ENCODE measurements at regions not wholly inside any gene's neighbourhood (a gene's known extent, or its start where the extent isn't known, plus 50 kb on each side); places are given as distances from the start of the nearest gene placed in this dataset.

DNA sequence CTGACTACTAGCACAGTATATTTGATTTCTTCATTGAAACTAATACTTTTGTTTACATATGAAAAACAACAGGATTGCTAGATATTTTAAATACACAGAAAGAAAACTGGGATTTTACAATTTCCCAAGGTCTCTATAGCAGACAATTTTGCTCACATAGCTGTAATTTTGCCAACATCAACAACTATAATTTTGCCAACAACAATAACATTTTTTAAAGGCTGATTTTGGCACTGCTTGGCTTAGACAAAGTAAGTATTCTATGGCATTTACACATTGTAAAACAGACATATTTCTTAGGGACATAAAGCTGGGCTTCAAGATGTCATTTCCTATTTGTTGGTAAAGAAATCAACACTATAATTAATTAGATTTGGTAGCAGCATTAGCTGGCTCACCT, 922.1 kb downstream of the RAB28 start:
- DNase-seq (ENCODE audit: low spot score) (no peak), ATAC-seq (ENCODE audit: insufficient number of reproducible peaks, low FRiP score, low read depth) (no peak)
- Histone ChIP-seq H3K4me1 (ENCODE audit: control insufficient read depth in 1 of 2, low read depth in 2 of 2) (no peaks in the 10 kb centered on the region), H3K36me3 (no peaks in the 10 kb centered on the region), H3K9me3 (no peaks in the 10 kb centered on the region), H3K27me3 (replicated peaks; ENCODE audit: insufficient read depth) (no peaks in the 10 kb centered on the region), H3K4me3 (no peak overlapping the region), H3K27ac (no peak overlapping the region)
- TF ChIP-seq, protein P1, sequence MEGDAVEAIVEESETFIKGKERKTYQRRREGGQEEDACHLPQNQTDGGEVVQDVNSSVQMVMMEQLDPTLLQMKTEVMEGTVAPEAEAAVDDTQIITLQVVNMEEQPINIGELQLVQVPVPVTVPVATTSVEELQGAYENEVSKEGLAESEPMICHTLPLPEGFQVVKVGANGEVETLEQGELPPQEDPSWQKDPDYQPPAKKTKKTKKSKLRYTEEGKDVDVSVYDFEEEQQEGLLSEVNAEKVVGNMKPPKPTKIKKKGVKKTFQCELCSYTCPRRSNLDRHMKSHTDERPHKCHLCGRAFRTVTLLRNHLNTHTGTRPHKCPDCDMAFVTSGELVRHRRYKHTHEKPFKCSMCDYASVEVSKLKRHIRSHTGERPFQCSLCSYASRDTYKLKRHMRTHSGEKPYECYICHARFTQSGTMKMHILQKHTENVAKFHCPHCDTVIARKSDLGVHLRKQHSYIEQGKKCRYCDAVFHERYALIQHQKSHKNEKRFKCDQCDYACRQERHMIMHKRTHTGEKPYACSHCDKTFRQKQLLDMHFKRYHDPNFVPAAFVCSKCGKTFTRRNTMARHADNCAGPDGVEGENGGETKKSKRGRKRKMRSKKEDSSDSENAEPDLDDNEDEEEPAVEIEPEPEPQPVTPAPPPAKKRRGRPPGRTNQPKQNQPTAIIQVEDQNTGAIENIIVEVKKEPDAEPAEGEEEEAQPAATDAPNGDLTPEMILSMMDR (IDR thresholded peaks at IDR 0.05): no peak

DNA sequence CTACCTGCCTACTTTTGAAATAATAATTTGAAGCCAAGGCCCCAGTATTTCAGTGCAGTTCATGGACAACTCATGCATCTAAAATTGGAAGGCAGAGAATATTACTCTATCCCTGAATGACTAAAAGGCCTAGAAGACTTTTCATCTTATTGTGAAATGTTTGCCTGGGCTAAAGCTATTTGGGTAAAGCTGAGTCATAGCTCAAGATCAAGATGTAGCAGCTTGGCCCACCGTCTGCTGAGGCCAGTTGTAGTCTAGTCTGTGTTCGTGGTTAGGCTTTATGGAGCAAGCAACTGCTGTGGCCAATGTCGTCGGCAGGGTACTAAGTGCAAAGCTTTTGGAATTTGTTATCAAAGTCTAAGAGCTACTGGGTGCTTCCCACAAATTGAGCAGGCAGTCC, 929.1 kb downstream of the RAB28 start:
- TF ChIP-seq, protein P1 (IDR thresholded peaks at IDR 0.05): no peak
- Histone ChIP-seq H3K27ac (no peak overlapping the region), H3K9me3 (no peaks in the 10 kb centered on the region), H3K4me3 (no peak overlapping the region), H3K36me3 (no peaks in the 10 kb centered on the region), H3K27me3 (replicated peaks; ENCODE audit: insufficient read depth) (no peaks in the 10 kb centered on the region), H3K4me1 (ENCODE audit: control insufficient read depth in 1 of 2, low read depth in 2 of 2) (no peaks in the 10 kb centered on the region)
- DNase-seq (ENCODE audit: low spot score) (no peak), ATAC-seq (ENCODE audit: insufficient number of reproducible peaks, low FRiP score, low read depth) (no peak)

DNA sequence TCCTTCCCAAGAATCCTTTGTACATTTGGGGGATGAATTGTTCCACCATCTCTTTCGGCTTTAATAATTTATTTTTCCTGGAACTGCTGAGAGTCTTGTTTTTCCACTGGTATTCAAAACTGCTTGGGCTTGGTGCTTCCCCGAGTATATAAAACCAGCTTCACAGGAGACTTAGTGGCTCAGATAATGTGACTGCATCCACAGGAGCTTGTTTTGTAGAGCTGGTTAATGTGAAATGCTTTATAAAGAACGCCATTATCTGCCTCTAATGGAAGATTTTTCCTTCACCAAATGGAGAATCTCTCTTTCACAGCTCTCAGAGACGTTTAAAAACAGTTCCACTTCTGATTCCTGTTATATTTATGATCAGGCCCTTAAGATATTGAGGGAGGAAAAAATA, 935.5 kb downstream of the RAB28 start:
- Histone ChIP-seq H3K4me3 (no peak overlapping the region), H3K4me1 (ENCODE audit: control insufficient read depth in 1 of 2, low read depth in 2 of 2) (no peaks in the 10 kb centered on the region), H3K27me3 (replicated peaks; ENCODE audit: insufficient read depth) (no peaks in the 10 kb centered on the region), H3K36me3 (no peaks in the 10 kb centered on the region), H3K9me3 (no peaks in the 10 kb centered on the region), H3K27ac (no peak overlapping the region)
- ATAC-seq (ENCODE audit: insufficient number of reproducible peaks, low FRiP score, low read depth) (no peak), DNase-seq (ENCODE audit: low spot score) (no peak)
- TF ChIP-seq, protein P1 (IDR thresholded peaks at IDR 0.05): no peak

DNA sequence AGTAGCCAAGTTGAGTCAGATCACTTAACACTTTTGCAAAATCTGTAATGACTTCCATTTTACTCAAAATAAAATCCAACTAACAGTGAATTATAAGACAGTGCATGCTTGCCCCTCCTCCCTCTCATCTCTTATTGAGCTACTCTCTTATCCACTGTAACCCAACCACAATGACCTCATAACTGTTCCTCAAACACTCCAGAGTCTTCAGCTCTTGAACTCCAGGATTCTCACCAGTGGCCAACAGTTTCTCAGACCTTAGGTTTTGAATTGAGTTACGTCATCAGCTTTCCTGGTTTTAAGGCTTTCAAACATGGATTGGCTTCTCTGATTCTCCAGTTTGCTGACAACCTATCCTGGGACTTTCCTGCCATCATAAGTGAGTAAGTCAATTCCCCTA, 938.3 kb downstream of the RAB28 start:
- DNase-seq (ENCODE audit: low spot score) (no peak), ATAC-seq (ENCODE audit: insufficient number of reproducible peaks, low FRiP score, low read depth) (no peak)
- Histone ChIP-seq H3K27ac (no peak overlapping the region), H3K4me3 (no peak overlapping the region), H3K9me3 (no peaks in the 10 kb centered on the region), H3K4me1 (ENCODE audit: control insufficient read depth in 1 of 2, low read depth in 2 of 2) (no peaks in the 10 kb centered on the region), H3K36me3 (no peaks in the 10 kb centered on the region), H3K27me3 (replicated peaks; ENCODE audit: insufficient read depth) (no peaks in the 10 kb centered on the region)
- TF ChIP-seq, protein P1 (IDR thresholded peaks at IDR 0.05): no peak

DNA sequence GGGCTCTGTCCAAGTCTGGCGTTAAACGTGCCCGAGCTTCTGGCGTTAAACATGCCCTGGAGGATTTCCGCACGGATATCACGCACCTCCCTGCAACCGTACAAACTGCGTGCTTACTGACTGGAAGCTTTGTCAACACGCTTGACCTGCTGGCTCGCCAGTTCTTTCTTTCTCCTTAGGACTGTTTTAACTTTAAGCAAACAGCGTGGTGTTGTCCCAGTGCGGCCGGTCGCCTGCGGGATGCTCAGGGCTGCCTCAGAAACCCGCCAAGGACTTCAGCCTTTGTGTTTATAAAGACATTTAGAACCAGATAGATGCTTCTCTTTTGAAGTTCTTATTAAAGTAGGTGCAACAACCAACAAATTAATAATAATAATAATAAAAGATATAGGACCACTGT, 946.0 kb downstream of the RAB28 start:
- no peak for DNase-seq (ENCODE audit: low spot score)
- ATAC-seq (ENCODE audit: insufficient number of reproducible peaks, low FRiP score, low read depth): no peak
- Histone ChIP-seq H3K27me3 (replicated peaks; ENCODE audit: insufficient read depth) (no peaks in the 10 kb centered on the region), H3K36me3 (no peaks in the 10 kb centered on the region), H3K27ac (no peak overlapping the region), H3K4me3 (no peak overlapping the region), H3K4me1 (ENCODE audit: control insufficient read depth in 1 of 2, low read depth in 2 of 2) (no peaks in the 10 kb centered on the region), H3K9me3 (no peaks in the 10 kb centered on the region)
- TF ChIP-seq, protein P1 (IDR thresholded peaks at IDR 0.05): no peak
